HG03045 (cell line): ENCODE measurements at regions not wholly inside any gene's neighbourhood (a gene's known extent, or its start where the extent isn't known, plus 50 kb on each side); places are given as distances from the start of the nearest gene placed in this dataset.

Experiments
- ATAC-seq: cut with Tn5 transposase; IDR thresholded peaks from one replicate; pipeline ENCODE4 v1.9.1; 2021; ENCODE audit warnings: mild to moderate bottlenecking, moderate library complexity; ENCODE audit not compliant: unreplicated experiment

GRCh38 chr22:48396785-48397530 is 1430.7 kb downstream of the BRD1 start:
- no peak for ATAC-seq

GRCh38 chr22:48396091-48396784 is 1431.4 kb downstream of the BRD1 start:
- no peak for ATAC-seq

- ATAC-seq, result no peak
Measured at GRCh38 chr22:48395201-48395600, 1432.5 kb downstream of the BRD1 start.

GRCh38 chr22:48394787-48395186 is 1432.9 kb downstream of the BRD1 start:
- no peak for ATAC-seq

- ATAC-seq, result no peak
Measured at GRCh38 chr22:48393885-48394284, 1433.8 kb downstream of the BRD1 start.

GRCh38 chr22:48393041-48393370 is 1434.7 kb downstream of the BRD1 start:
- no peak for ATAC-seq

GRCh38 chr22:48391820-48392219 is 1435.9 kb downstream of the BRD1 start:
- ATAC-seq, result no peak

GRCh38 chr22:48391171-48391711 is 1436.4 kb downstream of the BRD1 start:
- ATAC-seq, result no peak

GRCh38 chr22:48389916-48390315 is 1437.8 kb downstream of the BRD1 start:
- no peak for ATAC-seq

- ATAC-seq, result no peak
Measured at GRCh38 chr22:48382197-48382596, 1445.5 kb downstream of the BRD1 start.

GRCh38 chr22:48380016-48380665 is 1447.5 kb downstream of the BRD1 start:
- no peak for ATAC-seq

GRCh38 chr22:48379371-48379770 is 1448.3 kb downstream of the BRD1 start:
- ATAC-seq, result no peak

- ATAC-seq, result no peak
Measured at GRCh38 chr22:48378673-48379072, 1449.0 kb downstream of the BRD1 start.

- no peak for ATAC-seq
Measured at GRCh38 chr22:48376936-48377712, 1450.5 kb downstream of the BRD1 start.

- no peak for ATAC-seq
Measured at GRCh38 chr22:48376428-48376827, 1451.2 kb downstream of the BRD1 start.

GRCh38 chr22:48373626-48374173 is 1454.0 kb downstream of the BRD1 start:
- no peak for ATAC-seq

- no peak for ATAC-seq
Measured at GRCh38 chr22:48372390-48372789, 1455.3 kb downstream of the BRD1 start.

- ATAC-seq, result no peak
Measured at GRCh38 chr22:48371391-48371790, 1456.3 kb downstream of the BRD1 start.

GRCh38 chr22:48370508-48371325 is 1457.0 kb downstream of the BRD1 start:
- no peak for ATAC-seq
